Trophoblast cell (in vitro differentiated cells and primary cell): ENCODE measurements at regions not wholly inside any gene's neighbourhood (a gene's known extent, or its start where the extent isn't known, plus 50 kb on each side); places are given as distances from the start of the nearest gene placed in this dataset.

ENCODE experiments used
- DNase-seq, 2 donors: peaks; one replicate each; pipeline ENCODE4 v3.0.0-alpha.2; 2016
- H2AFZ ChIP-seq: 2 replicates; pipeline ENCODE4 v1.6.1; 2013; ENCODE audit warnings: low read length, moderate library complexity, mild to moderate bottlenecking; ENCODE audit not compliant: insufficient read depth, poor library complexity
- H2AK5ac ChIP-seq: 2 replicates; pipeline ENCODE4 v1.6.1; 2013; ENCODE audit warnings: mild to moderate bottlenecking, low read length
- H2BK120ac ChIP-seq: 2 replicates; pipeline ENCODE4 v1.6.1; 2013; ENCODE audit warnings: low read length, mild to moderate bottlenecking, moderate library complexity; ENCODE audit not compliant: insufficient read depth, poor library complexity
- H2BK12ac ChIP-seq: 2 replicates; pipeline ENCODE4 v1.6.1; 2013; ENCODE audit warnings: mild to moderate bottlenecking, low read length, moderate library complexity
- H2BK5ac ChIP-seq: 2 replicates; pipeline ENCODE4 v1.6.1; 2013; ENCODE audit warnings: low read length, low read depth, moderate library complexity, mild to moderate bottlenecking; ENCODE audit not compliant: poor library complexity
- H3K14ac ChIP-seq: 2 replicates; pipeline ENCODE4 v1.6.1; 2013; ENCODE audit warnings: mild to moderate bottlenecking, low read length
- H3K18ac ChIP-seq: 2 replicates; pipeline ENCODE4 v1.6.1; 2013; ENCODE audit warnings: mild to moderate bottlenecking, low read length
- H3K23ac ChIP-seq: 2 replicates; pipeline ENCODE4 v1.6.1; 2013; ENCODE audit warnings: low read length
- H3K27ac ChIP-seq: 2 replicates; pipeline ENCODE4 v1.5.1; 2013; ENCODE audit warnings: low read depth, mild to moderate bottlenecking, inconsistent platforms, low read length, moderate library complexity
- H3K27me3 ChIP-seq: 2 replicates; pipeline ENCODE4 v1.6.1; 2013; ENCODE audit warnings: inconsistent platforms, mild to moderate bottlenecking, low read length, moderate library complexity; ENCODE audit not compliant: insufficient read depth
- H3K36me3 ChIP-seq, 2 experiments: 1 replicate in 1 of 2; 2 replicates in 1 of 2; pipeline ENCODE4 v1.6.1; 2013; ENCODE audit warnings: low read length in 2 of 2, mild to moderate bottlenecking in 2 of 2, moderate library complexity in 1 of 2; ENCODE audit not compliant: insufficient read depth in 2 of 2, control insufficient read depth in 1 of 2
- H3K4ac ChIP-seq: 2 replicates; pipeline ENCODE4 v1.6.1; 2013; ENCODE audit warnings: low read depth, mild to moderate bottlenecking, low read length, moderate library complexity
- H3K4me1 ChIP-seq, 2 experiments: 1 replicate in 1 of 2; 2 replicates in 1 of 2; pipeline ENCODE4 v1.6.1; 2013; ENCODE audit warnings: low read length in 2 of 2, mild to moderate bottlenecking in 2 of 2, moderate library complexity in 1 of 2; ENCODE audit not compliant: insufficient read depth in 2 of 2, control insufficient read depth in 1 of 2
- H3K4me2 ChIP-seq: 2 replicates; pipeline ENCODE4 v1.6.1; 2013; ENCODE audit warnings: inconsistent platforms, mild to moderate bottlenecking, low read length, moderate library complexity
- H3K4me3 ChIP-seq: 2 replicates; pipeline ENCODE4 v1.5.1; 2013; ENCODE audit warnings: mild to moderate bottlenecking, low read depth, low read length, inconsistent platforms
- H3K79me1 ChIP-seq: one replicate; pipeline ENCODE4 v1.6.1; 2013; ENCODE audit warnings: low read length
- H3K79me2 ChIP-seq: 2 replicates; pipeline ENCODE4 v1.6.1; 2013; ENCODE audit warnings: low read length, mild to moderate bottlenecking; ENCODE audit not compliant: control insufficient read depth, insufficient read depth, poor library complexity
- H3K9ac ChIP-seq: 2 replicates; pipeline ENCODE4 v1.6.1; 2013; ENCODE audit warnings: mild to moderate bottlenecking, low read length
- H3K9me3 ChIP-seq: 2 replicates; pipeline ENCODE4 v1.6.1; 2013; ENCODE audit warnings: low read depth, mild to moderate bottlenecking, control low read depth, inconsistent platforms, low read length; ENCODE audit not compliant: insufficient read depth
- H4K12ac ChIP-seq: 2 replicates; pipeline ENCODE4 v1.6.1; 2013; ENCODE audit warnings: low read depth, mild to moderate bottlenecking, low read length, moderate library complexity
- H4K8ac ChIP-seq: 2 replicates; pipeline ENCODE4 v1.6.1; 2013; ENCODE audit warnings: low read depth, mild to moderate bottlenecking, low read length, moderate library complexity
- H4K91ac ChIP-seq: one replicate; pipeline ENCODE4 v1.6.1; 2013; ENCODE audit warnings: low read depth, mild to moderate bottlenecking, low read length, moderate library complexity
- WGBS: extraction: QIAGEN DNeasy Blood & Tissue Kit; methylation state at CpG from one replicate; pipeline ENCODE4 v1.1.7; 2013; ENCODE audit warnings: missing lambda C conversion rate; ENCODE audit not compliant: insufficient read length, insufficient coverage; ENCODE audit errors: extremely low coverage; 5-methylcytosine and 5-hydroxymethylcytosine counted together

DNA sequence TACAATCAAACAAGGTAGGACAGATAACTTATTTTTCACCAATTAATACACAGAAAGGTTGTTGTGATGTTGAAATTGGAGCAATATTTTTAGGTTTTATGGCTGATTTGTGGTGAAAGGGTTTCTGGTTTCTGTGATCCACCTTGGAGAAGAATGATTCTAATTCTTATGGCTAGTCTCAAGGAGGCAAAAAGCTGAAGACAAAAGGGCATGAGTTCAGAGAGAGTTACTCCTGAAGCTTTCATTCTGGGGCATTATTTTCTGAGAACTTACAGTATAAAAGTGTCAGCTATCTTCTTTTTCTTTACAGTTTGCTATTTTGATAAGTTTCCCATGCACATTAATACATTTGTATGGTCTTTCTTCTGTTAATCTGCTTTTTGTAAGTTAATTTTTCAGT lies 372.4 kb upstream of the CCDC179 start:
- Histone ChIP-seq H3K4me3 (no peak overlapping the region), H3K27me3 (no peaks in the 10 kb centered on the region), H4K8ac (no peak overlapping the region), H3K79me1 (no peaks in the 10 kb centered on the region), H3K27ac (no peak overlapping the region), H3K9ac (no peak overlapping the region), H4K12ac (no peak overlapping the region), H4K91ac (no peak overlapping the region), H2BK5ac (no peak overlapping the region), H3K23ac (no peak overlapping the region), H3K36me3 (no peaks in the 10 kb centered on the region), H3K4ac (no peak overlapping the region), H2BK12ac (no peak overlapping the region), H2BK120ac (no peak overlapping the region), H3K18ac (no peak overlapping the region), H3K14ac (no peak overlapping the region), H3K4me1 (no peaks in the 10 kb centered on the region), H3K9me3 (no peaks in the 10 kb centered on the region), H2AK5ac (no peak overlapping the region), H3K4me2 (no peak overlapping the region), H3K79me2 (no peaks in the 10 kb centered on the region), H2AFZ (no peak overlapping the region)
- no peak for DNase-seq

DNA sequence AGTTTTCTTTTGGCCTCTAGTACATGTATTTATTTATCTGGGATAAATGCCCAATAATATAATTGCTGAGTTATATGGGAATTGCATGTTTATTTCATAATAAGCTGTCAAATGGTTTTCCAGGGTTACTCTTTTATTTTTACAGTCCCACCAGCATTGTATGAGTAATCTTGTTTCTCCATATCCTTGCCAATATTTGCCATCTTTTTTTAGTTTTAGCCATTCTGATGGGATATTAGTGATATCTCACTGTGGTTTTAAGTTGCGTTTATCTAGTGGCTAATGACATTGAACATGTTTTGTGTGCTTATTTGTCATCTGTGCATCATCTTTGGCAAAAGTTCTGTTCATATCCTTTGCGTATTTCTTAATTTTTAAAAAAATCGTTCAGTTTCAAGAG lies 372.8 kb upstream of the CCDC179 start:
- no peak overlapping the region for H4K12ac ChIP-seq
- no peak overlapping the region for H3K4me3 ChIP-seq
- H3K27ac ChIP-seq = no peak overlapping the region
- H3K4me2 ChIP-seq = no peak overlapping the region
- H3K9me3 ChIP-seq = no peaks in the 10 kb centered on the region
- no peaks in the 10 kb centered on the region for H3K4me1 ChIP-seq
- no peak overlapping the region for H2AK5ac ChIP-seq
- H3K23ac ChIP-seq = no peak overlapping the region
- no peak overlapping the region for H2BK5ac ChIP-seq
- H3K14ac ChIP-seq = no peak overlapping the region
- no peak overlapping the region for H2BK12ac ChIP-seq
- no peak overlapping the region for H3K18ac ChIP-seq
- H3K79me2 ChIP-seq = no peaks in the 10 kb centered on the region
- no peak overlapping the region for H2BK120ac ChIP-seq
- H3K9ac ChIP-seq = no peak overlapping the region
- H3K4ac ChIP-seq = no peak overlapping the region
- no peak overlapping the region for H4K8ac ChIP-seq
- H3K36me3 ChIP-seq = no peaks in the 10 kb centered on the region
- H2AFZ ChIP-seq = no peak overlapping the region
- no peaks in the 10 kb centered on the region for H3K27me3 ChIP-seq
- WGBS = no CpG with 5 or more reads among the region's 3 CpGs
- H3K79me1 ChIP-seq = no peaks in the 10 kb centered on the region
- peak in 1 of 2 donors; percentile 8 for DNase-seq
- no peak overlapping the region for H4K91ac ChIP-seq

DNA sequence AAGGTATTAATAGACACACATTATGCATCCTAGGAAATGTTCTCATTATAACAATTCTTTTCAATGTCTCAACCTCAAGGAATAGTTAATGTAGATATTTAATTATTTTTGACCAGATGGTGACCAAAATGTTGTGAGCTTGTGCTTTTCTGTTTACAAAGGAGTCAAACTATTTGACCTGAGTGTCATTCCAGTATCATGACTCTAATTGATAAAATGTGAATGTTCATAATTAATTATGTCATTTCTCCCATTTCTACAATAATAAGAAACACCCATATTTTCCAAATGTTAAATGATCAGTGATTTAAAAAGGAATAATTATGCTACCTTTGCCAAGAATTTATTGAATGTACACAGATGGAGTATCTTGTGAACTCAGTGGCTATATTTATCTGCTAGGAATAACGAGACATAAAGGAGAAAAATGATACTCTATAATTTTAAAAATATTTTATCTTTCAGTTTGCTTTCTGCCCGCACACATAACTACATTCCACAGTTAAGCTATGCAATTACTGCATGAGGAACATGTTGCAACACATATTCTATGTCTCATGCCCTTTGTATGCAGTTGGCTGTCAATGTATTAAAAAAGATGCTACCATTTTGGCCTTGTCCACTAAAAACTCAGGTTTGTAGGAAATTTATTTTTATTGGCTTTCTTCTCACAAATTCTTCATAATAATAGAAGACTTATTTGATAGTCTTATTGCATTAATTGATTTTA lies 376.7 kb upstream of the CCDC179 start:
- WGBS = no CpG with 5 or more reads among the region's 2 CpGs
- Histone ChIP-seq H3K4me2 (no peak overlapping the region), H3K4ac (no peak overlapping the region), H3K4me3 (no peak overlapping the region), H3K18ac (no peak overlapping the region), H2BK5ac (no peak overlapping the region), H3K9me3 (no peaks in the 10 kb centered on the region), H2BK120ac (no peak overlapping the region), H3K27ac (no peak overlapping the region), H2BK12ac (no peak overlapping the region), H3K79me2 (no peaks in the 10 kb centered on the region), H3K36me3 (no peaks in the 10 kb centered on the region), H3K14ac (no peak overlapping the region), H2AK5ac (no peak overlapping the region), H4K91ac (no peak overlapping the region), H3K9ac (no peak overlapping the region), H2AFZ (no peak overlapping the region), H3K27me3 (no peaks in the 10 kb centered on the region), H4K8ac (no peak overlapping the region), H3K4me1 (no peaks in the 10 kb centered on the region), H4K12ac (no peak overlapping the region), H3K23ac (no peak overlapping the region), H3K79me1 (no peaks in the 10 kb centered on the region)
- DNase-seq = peak; percentile 35 to 80

DNA sequence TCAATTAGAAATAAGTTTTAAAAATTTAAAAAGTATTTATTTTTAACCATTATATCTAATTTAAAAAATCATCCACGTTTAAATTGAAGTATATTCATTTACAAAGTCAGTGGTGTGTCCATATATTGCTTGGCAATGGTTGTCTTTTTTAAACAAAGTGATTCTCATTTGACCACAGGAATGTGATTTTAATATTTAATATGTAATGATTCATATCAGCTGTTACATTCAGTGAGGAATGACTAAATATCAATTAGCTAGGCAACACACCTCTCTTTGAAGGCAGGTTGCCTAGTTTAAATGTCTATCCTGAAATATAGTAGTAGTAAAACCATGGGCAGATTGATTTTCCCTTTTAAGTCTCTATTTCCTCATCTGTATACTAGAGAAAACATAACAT lies 392.2 kb upstream of the CCDC179 start:
- Histone ChIP-seq H2BK5ac (no peak overlapping the region), H3K9ac (no peak overlapping the region), H3K4me1 (no peaks in the 10 kb centered on the region), H3K14ac (no peak overlapping the region), H3K79me1 (no peaks in the 10 kb centered on the region), H2AFZ (no peak overlapping the region), H3K27ac (no peak overlapping the region), H3K18ac (no peak overlapping the region), H3K4me3 (no peak overlapping the region), H2BK120ac (no peak overlapping the region), H3K4me2 (no peak overlapping the region), H2BK12ac (no peak overlapping the region), H4K91ac (no peak overlapping the region), H3K4ac (no peak overlapping the region), H3K23ac (no peak overlapping the region), H3K9me3 (no peaks in the 10 kb centered on the region), H4K8ac (no peak overlapping the region), H4K12ac (no peak overlapping the region), H3K36me3 (no peaks in the 10 kb centered on the region), H3K27me3 (no peaks in the 10 kb centered on the region), H2AK5ac (no peak overlapping the region), H3K79me2 (no peaks in the 10 kb centered on the region)
- no CpG with 5 or more reads among the region's 1 CpG for WGBS
- DNase-seq = no peak
